ENCODE measurements at regions not wholly inside any gene's neighbourhood (a gene's known extent, or its start where the extent isn't known, plus 50 kb on each side); places are given as distances from the start of the nearest gene placed in this dataset.

- TF ChIP-seq GMEB2 (CRISPR knock-in tag; IDR thresholded peaks at IDR 0.05; ENCODE audit: low read depth) (no peak), SIN3B (IDR thresholded peaks at IDR 0.05; ENCODE audit: low read length) (no peak), CREB1 (IDR thresholded peaks at IDR 0.05) (no peak), CREB1 (CRISPR knock-in tag; IDR thresholded peaks at IDR 0.05) (no peak; the same call in 1 of the 2 replicates), SP4 (CRISPR knock-in tag; IDR thresholded peaks at IDR 0.05) (no peak; the same call in 1 of the 2 replicates), CEBPB (IDR thresholded peaks at IDR 0.05; ENCODE audit: borderline replicate concordance, low read depth, low read length) (peak; percentile 79; the same call in 1 of the 2 replicates), PLRG1 (conservative IDR thresholded peaks at IDR 0.05) (no peak), SSRP1 (CRISPR knock-in tag; IDR thresholded peaks at IDR 0.05) (no peak), PHF5A (CRISPR knock-in tag; IDR thresholded peaks at IDR 0.05; ENCODE audit: low read depth, unreplicated experiment) (no peak), ZNF781 (CRISPR knock-in tag; IDR thresholded peaks at IDR 0.05; ENCODE audit: borderline replicate concordance, not compliant biosample characterization) (no peak), ZBTB46 (CRISPR knock-in tag; IDR thresholded peaks at IDR 0.05; ENCODE audit: borderline replicate concordance) (no peak), U2AF1 (optimal IDR thresholded peaks at IDR 0.05; ENCODE audit: low read depth, low read length) (no peak), ZNF34 (CRISPR knock-in tag; IDR thresholded peaks at IDR 0.05; ENCODE audit: borderline replicate concordance) (no peak), PHF20 (CRISPR knock-in tag; IDR thresholded peaks at IDR 0.05) (no peak), ZNF605 (CRISPR knock-in tag; IDR thresholded peaks at IDR 0.05) (peak; percentile 58; the same call in 1 of the 2 replicates), ZNF441 (CRISPR knock-in tag; IDR thresholded peaks at IDR 0.05; ENCODE audit: borderline replicate concordance) (no peak), ZNF333 (CRISPR knock-in tag; IDR thresholded peaks at IDR 0.05; ENCODE audit: borderline replicate concordance) (no peak), DNMT1 (CRISPR knock-in tag; IDR thresholded peaks at IDR 0.05) (no peak), SPEN (CRISPR knock-in tag; IDR thresholded peaks at IDR 0.05; ENCODE audit: low read depth) (no peak), STAT5B (CRISPR knock-in tag; IDR thresholded peaks at IDR 0.05) (no peak)
- TF ChIP-seq, protein P1, sequence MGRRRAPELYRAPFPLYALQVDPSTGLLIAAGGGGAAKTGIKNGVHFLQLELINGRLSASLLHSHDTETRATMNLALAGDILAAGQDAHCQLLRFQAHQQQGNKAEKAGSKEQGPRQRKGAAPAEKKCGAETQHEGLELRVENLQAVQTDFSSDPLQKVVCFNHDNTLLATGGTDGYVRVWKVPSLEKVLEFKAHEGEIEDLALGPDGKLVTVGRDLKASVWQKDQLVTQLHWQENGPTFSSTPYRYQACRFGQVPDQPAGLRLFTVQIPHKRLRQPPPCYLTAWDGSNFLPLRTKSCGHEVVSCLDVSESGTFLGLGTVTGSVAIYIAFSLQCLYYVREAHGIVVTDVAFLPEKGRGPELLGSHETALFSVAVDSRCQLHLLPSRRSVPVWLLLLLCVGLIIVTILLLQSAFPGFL (CRISPR knock-in tag; IDR thresholded peaks at IDR 0.05), result no peak
- TF ChIP-seq, protein P2, sequence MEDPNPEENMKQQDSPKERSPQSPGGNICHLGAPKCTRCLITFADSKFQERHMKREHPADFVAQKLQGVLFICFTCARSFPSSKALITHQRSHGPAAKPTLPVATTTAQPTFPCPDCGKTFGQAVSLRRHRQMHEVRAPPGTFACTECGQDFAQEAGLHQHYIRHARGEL (CRISPR knock-in tag; IDR thresholded peaks at IDR 0.05), result no peak
- TF ChIP-seq, protein P3, sequence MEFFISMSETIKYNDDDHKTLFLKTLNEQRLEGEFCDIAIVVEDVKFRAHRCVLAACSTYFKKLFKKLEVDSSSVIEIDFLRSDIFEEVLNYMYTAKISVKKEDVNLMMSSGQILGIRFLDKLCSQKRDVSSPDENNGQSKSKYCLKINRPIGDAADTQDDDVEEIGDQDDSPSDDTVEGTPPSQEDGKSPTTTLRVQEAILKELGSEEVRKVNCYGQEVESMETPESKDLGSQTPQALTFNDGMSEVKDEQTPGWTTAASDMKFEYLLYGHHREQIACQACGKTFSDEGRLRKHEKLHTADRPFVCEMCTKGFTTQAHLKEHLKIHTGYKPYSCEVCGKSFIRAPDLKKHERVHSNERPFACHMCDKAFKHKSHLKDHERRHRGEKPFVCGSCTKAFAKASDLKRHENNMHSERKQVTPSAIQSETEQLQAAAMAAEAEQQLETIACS (CRISPR knock-in tag; IDR thresholded peaks at IDR 0.05), result no peak
Measured at GRCh38 chr6:146984251-146984924, 219.8 kb upstream of the STXBP5 start (continued).
